Activated naive CD4-positive, alpha-beta T cell treated with anti-CD3 and anti-CD28 coated beads for 36 hours (primary cell): ENCODE measurements at regions not wholly inside any gene's neighbourhood (a gene's known extent, or its start where the extent isn't known, plus 50 kb on each side); places are given as distances from the start of the nearest gene placed in this dataset.

Experiments
- CTCF ChIA-PET: fragments of 350-600 bp; sonication (Branson Sonifier 250); formaldehyde crosslinking; loops from one replicate; lab custom pipeline; 2021; ENCODE audit warnings: antibody characterized with exemption; lab: Charles Lee
- DNase-seq: peaks from one replicate; pipeline ENCODE4 v3.0.0-alpha.2; 2020
- H3K27ac Mint-ChIP-seq: one replicate; pipeline ENCODE4 v1.8.0; 2021; ENCODE audit warnings: mild to moderate bottlenecking, mixed read lengths
- H3K27me3 Mint-ChIP-seq: one replicate; pipeline ENCODE4 v1.8.0; 2021; ENCODE audit warnings: low read depth, mixed read lengths
- H3K36me3 Mint-ChIP-seq: one replicate; pipeline ENCODE4 v1.8.0; 2021; ENCODE audit warnings: low read depth, mixed read lengths
- H3K4me1 Mint-ChIP-seq: one replicate; pipeline ENCODE4 v1.8.0; 2021; ENCODE audit warnings: low read depth, mixed read lengths
- H3K4me3 Mint-ChIP-seq: one replicate; pipeline ENCODE4 v1.8.0; 2021; ENCODE audit warnings: mild to moderate bottlenecking, moderate library complexity, mixed read lengths
- H3K9me3 Mint-ChIP-seq: one replicate; pipeline ENCODE4 v1.8.0; 2021; ENCODE audit warnings: mixed read lengths
- intact Hi-C: fragments of 100-400 bp; cut with micrococcal nuclease; formaldehyde crosslinking; loops from one replicate; pipeline ENCODE4 v1.15.1; 2023

GRCh38 chr14:76653875-76654572 lies 107.2 kb upstream of the VASH1 start:
- DNase-seq, result no peak
- peaks cover 1% of the 10 kb centered on the region for H3K9me3 Mint-ChIP-seq
- intact Hi-C loops, result no loop called here
- H3K36me3 Mint-ChIP-seq, result no peaks in the 10 kb centered on the region
- CTCF ChIA-PET, result no interaction called here
- H3K27ac Mint-ChIP-seq, result no peak overlapping the region
- peaks cover 5% of the 10 kb centered on the region for H3K27me3 Mint-ChIP-seq
- H3K4me3 Mint-ChIP-seq, result no peak overlapping the region
- no peaks in the 10 kb centered on the region for H3K4me1 Mint-ChIP-seq

- CTCF ChIA-PET, result no interaction called here
- no peak for DNase-seq
- Mint-ChIP-seq H3K9me3 (peaks cover 4% of the 10 kb centered on the region), H3K27me3 (peaks cover 7% of the 10 kb centered on the region), H3K4me1 (no peaks in the 10 kb centered on the region), H3K27ac (no peak overlapping the region), H3K4me3 (no peak overlapping the region), H3K36me3 (no peaks in the 10 kb centered on the region)
- intact Hi-C loops, result no loop called here
Observed at GRCh38 chr14:76654573-76655108, 106.6 kb upstream of the VASH1 start.

GRCh38 chr14:76655331-76655730 lies 105.9 kb upstream of the VASH1 start:
- CTCF ChIA-PET, result no interaction called here
- no peak for DNase-seq

DNA sequence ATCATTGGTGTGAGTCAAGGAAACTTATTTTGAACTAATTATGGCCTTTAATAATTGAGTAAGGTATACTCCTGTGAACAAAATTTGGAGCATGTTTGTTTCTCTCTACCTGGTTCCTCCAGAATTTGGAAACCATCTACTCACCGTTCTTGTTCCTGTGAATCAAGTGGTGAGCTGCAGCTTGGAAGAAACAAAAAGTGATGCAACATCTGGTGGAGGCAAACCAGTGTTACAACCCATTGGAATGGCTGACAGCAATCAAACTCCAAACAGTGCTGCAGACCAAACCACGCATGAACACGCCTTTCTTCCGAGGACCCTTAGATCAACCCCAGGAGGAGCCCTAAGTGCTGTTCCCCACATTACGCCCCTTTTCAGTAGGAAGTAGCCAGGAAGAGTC lies 104.7 kb upstream of the VASH1 start:
- Mint-ChIP-seq H3K27me3 (peaks cover 9% of the 10 kb centered on the region), H3K4me3 (no peak overlapping the region), H3K36me3 (no peaks in the 10 kb centered on the region), H3K27ac (no peak overlapping the region), H3K9me3 (peaks cover 4% of the 10 kb centered on the region), H3K4me1 (no peaks in the 10 kb centered on the region)
- CTCF ChIA-PET, result interaction anchor here (0.6 kb wide), 2 partner anchors 11 to 21 kb away, joined by 3 read pairs; no protein-coding TSS in a partner anchor
- intact Hi-C loops, result no loop called here
- DNase-seq, result no peak

More at GRCh38 chr14:76655331-76655730, 105.9 kb upstream of the VASH1 start:
- Mint-ChIP-seq H3K36me3 (no peaks in the 10 kb centered on the region), H3K27me3 (peaks cover 9% of the 10 kb centered on the region), H3K4me1 (no peaks in the 10 kb centered on the region), H3K4me3 (no peak overlapping the region), H3K9me3 (peaks cover 4% of the 10 kb centered on the region), H3K27ac (no peak overlapping the region)
- intact Hi-C loops, result no loop called here

DNA sequence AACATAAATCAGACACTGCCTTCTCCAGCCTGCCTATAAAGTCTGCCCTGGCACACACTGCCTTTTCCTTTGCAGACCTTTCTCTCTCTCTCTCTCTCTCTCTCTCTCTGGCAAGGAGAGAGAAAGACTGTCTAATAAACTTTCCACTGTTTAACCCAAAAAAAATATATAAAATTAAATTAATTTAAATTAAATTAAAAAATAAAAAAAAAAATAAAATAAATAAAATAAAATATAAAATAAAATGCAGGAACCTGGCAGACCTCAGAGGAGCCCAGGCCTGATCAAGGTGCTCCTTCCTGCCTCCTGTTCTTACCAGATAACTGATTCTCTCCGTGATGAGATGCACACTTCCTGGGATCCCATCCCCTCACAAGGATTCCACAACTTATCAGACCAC lies 103.9 kb upstream of the VASH1 start:
- intact Hi-C loops, result no loop called here
- Mint-ChIP-seq H3K9me3 (peaks cover 4% of the 10 kb centered on the region), H3K27me3 (peaks cover 9% of the 10 kb centered on the region), H3K4me1 (no peaks in the 10 kb centered on the region), H3K4me3 (no peak overlapping the region), H3K36me3 (no peaks in the 10 kb centered on the region), H3K27ac (no peak overlapping the region)
- CTCF ChIA-PET, result no interaction called here
- DNase-seq, result no peak

GRCh38 chr14:76657846-76658245 lies 103.4 kb upstream of the VASH1 start:
- H3K9me3 Mint-ChIP-seq, result peaks cover 4% of the 10 kb centered on the region
- no peaks in the 10 kb centered on the region for H3K36me3 Mint-ChIP-seq
- no peak overlapping the region for H3K4me3 Mint-ChIP-seq
- no peak for DNase-seq
- intact Hi-C loops, result no loop called here
- no peaks in the 10 kb centered on the region for H3K4me1 Mint-ChIP-seq
- CTCF ChIA-PET, result no interaction called here
- H3K27me3 Mint-ChIP-seq, result peaks cover 9% of the 10 kb centered on the region
- no peak overlapping the region for H3K27ac Mint-ChIP-seq

DNA sequence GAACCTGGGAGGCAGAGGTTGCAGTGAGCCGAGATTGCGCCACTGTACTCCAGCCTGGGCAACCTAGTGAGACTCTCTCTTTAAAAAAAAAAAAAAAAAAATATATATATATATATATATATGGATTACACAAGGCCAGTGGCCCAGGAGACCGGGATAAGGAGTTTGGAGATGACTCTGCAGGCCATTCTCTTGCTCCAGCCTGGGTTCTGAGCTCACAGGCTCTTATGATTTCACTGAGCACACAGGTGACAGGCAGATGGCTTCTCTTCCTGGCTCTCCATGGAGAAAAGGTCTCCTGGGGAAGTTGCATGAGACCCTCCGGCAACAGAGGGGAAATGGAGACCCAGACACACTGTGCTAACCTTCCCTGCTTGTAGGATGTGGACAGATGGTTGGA lies 98.7 kb upstream of the VASH1 start:
- H3K27ac Mint-ChIP-seq, result no peak overlapping the region
- intact Hi-C loops, result no loop called here
- H3K9me3 Mint-ChIP-seq, result peaks cover 4% of the 10 kb centered on the region
- no peaks in the 10 kb centered on the region for H3K4me1 Mint-ChIP-seq
- H3K4me3 Mint-ChIP-seq, result no peak overlapping the region
- H3K36me3 Mint-ChIP-seq, result no peaks in the 10 kb centered on the region
- no peak for DNase-seq
- CTCF ChIA-PET, result interaction anchor here (0.6 kb wide), 1 partner anchor 152 kb away, joined by 3 read pairs; no protein-coding TSS in a partner anchor
- peaks cover 6% of the 10 kb centered on the region for H3K27me3 Mint-ChIP-seq

DNA sequence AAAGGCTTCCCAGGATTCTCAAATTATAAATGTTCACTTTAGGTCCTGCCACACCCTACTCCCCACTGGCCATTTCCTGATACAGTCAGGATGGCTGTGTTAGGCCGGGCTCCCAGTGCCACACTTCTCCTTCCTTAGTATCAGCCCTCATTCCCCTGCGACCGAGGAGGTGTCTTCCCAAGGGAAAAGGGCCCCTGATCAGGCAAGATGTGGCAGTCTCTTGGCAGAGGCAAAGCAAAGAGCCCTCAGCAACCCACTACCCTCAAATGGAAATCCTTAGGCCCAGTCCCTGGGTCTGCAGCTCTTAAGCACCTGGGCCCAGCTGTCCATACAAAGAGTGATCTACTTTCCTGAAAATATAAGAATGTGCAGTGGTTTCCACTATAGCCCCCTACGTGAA lies 96.5 kb upstream of the VASH1 start:
- CTCF ChIA-PET, result no interaction called here
- Mint-ChIP-seq H3K4me1 (no peaks in the 10 kb centered on the region), H3K9me3 (peaks cover 6% of the 10 kb centered on the region), H3K4me3 (no peak overlapping the region), H3K27ac (no peak overlapping the region), H3K27me3 (peaks cover 1% of the 10 kb centered on the region), H3K36me3 (no peaks in the 10 kb centered on the region)
- intact Hi-C loops, result no loop called here
- DNase-seq, result no peak

DNA sequence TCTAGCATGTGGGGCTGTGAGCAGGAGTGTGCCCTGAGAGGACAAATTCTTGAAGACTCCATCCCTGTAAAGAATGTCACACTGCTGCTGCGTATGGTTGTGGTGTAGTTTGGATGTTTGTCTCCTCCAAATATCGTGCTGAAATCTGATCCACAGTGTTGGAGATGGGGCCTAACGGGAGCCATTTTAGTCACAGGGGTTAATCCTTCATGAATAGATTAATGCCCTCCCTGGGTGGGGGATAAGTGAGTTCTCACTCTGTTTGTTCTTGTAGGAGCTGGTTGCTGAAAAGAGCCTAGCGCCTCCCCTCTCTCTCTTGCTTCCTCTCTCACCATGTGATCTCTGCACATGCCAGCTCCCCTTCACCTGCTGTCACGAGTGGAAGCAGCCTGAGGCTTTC lies 94.5 kb upstream of the VASH1 start:
- H3K4me1 Mint-ChIP-seq, result no peaks in the 10 kb centered on the region
- DNase-seq, result no peak
- CTCF ChIA-PET, result no interaction called here

GRCh38 chr14:76669770-76670169 lies 91.5 kb upstream of the VASH1 start:
- Mint-ChIP-seq H3K36me3 (no peaks in the 10 kb centered on the region), H3K27me3 (peaks cover 4% of the 10 kb centered on the region), H3K27ac (no peak overlapping the region), H3K4me3 (no peak overlapping the region), H3K4me1 (no peaks in the 10 kb centered on the region), H3K9me3 (peaks cover 6% of the 10 kb centered on the region)
- intact Hi-C loops, result no loop called here
- CTCF ChIA-PET, result interaction anchor here (0.6 kb wide), 1 partner anchor 41 kb away, joined by 3 read pairs; no protein-coding TSS in a partner anchor
- DNase-seq, result no peak

More for the DNA sequence above, 94.5 kb upstream of the VASH1 start:
- Mint-ChIP-seq H3K4me3 (no peak overlapping the region), H3K27me3 (no peaks in the 10 kb centered on the region), H3K9me3 (peaks cover 6% of the 10 kb centered on the region), H3K27ac (no peak overlapping the region), H3K36me3 (no peaks in the 10 kb centered on the region)
- intact Hi-C loops, result no loop called here

DNA sequence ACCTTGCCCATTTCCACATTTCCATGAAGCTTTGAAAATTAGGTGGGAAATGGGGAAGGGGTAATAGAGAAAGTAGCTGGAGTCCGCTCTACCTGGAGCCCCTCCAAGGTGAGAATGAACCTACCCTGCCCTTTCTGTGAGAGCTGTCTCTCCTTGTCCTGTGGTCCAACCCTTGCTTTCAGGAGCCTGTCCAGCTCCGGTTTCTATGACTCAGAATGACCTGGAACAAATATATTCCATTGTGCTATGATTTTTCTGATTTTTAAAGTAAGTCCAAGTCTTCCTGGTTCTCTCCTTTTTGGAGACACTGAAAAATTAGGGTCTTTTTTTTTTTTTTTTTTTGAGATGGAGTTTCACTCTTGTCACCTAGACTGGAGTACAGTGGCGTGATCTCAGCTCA lies 89.1 kb upstream of the VASH1 start:
- no peak for DNase-seq
- H3K36me3 Mint-ChIP-seq, result no peaks in the 10 kb centered on the region
- CTCF ChIA-PET, result interaction anchor here (0.6 to 0.7 kb wide), 3 partner anchors 39 to 628 kb away, joined by 3 to 5 read pairs (median 4); no protein-coding TSS in a partner anchor

GRCh38 chr14:76673261-76673660 lies 88.0 kb upstream of the VASH1 start:
- intact Hi-C loops, result no loop called here
- no peak overlapping the region for H3K4me3 Mint-ChIP-seq
- CTCF ChIA-PET, result no interaction called here
- H3K36me3 Mint-ChIP-seq, result no peaks in the 10 kb centered on the region
- peaks cover 4% of the 10 kb centered on the region for H3K9me3 Mint-ChIP-seq
- H3K27me3 Mint-ChIP-seq, result peaks cover 10% of the 10 kb centered on the region
- H3K27ac Mint-ChIP-seq, result no peak overlapping the region
- DNase-seq, result no peak
- no peaks in the 10 kb centered on the region for H3K4me1 Mint-ChIP-seq

More for the DNA sequence above, 89.1 kb upstream of the VASH1 start:
- Mint-ChIP-seq H3K4me3 (no peak overlapping the region), H3K27me3 (peaks cover 8% of the 10 kb centered on the region), H3K9me3 (peaks cover 6% of the 10 kb centered on the region), H3K4me1 (no peaks in the 10 kb centered on the region), H3K27ac (no peak overlapping the region)
- intact Hi-C loops, result no loop called here

GRCh38 chr14:76675046-76675445 lies 86.2 kb upstream of the VASH1 start:
- Mint-ChIP-seq H3K36me3 (no peaks in the 10 kb centered on the region), H3K27ac (no peak overlapping the region), H3K27me3 (peaks cover 10% of the 10 kb centered on the region), H3K4me1 (no peaks in the 10 kb centered on the region), H3K4me3 (no peak overlapping the region), H3K9me3 (no peaks in the 10 kb centered on the region)
- CTCF ChIA-PET, result no interaction called here
- intact Hi-C loops, result no loop called here
- DNase-seq, result no peak
